ENCODE measurements at regions not wholly inside any gene's neighbourhood (a gene's known extent, or its start where the extent isn't known, plus 50 kb on each side); places are given as distances from the start of the nearest gene placed in this dataset.
A peak's percentile ranks its signal among the peaks of the same experiment; 100 is the strongest.
"Not testable (repeated sequence)": the region's sequence is repeated elsewhere in the genome, so short reads cannot be mapped to it uniquely, and the experiment has no call there.

GRCh38 chr22:11253000-11253511 is 4274.9 kb upstream of the OR11H1 start:
- 94 to 96% methylated on average over 7 to 44 of the region's 48 CpGs for WGBS, 2 donors
- Histone ChIP-seq H3K4me3 (no peak overlapping the region), H3K27me3 (no peaks in the 10 kb centered on the region), H3K4me1 (no peaks in the 10 kb centered on the region), H3K9me3 (peaks cover 0 to 7% (median 0%) of the 10 kb centered on the region in 4 donors), H3K36me3 (no peaks in the 10 kb centered on the region), H3K27ac (no peak overlapping the region)
- DNase-seq (ENCODE audit: low spot score in 2 of 2), result no peak
- TF ChIP-seq EP300 (IDR thresholded peaks at IDR 0.05) (no peak), POLR2A (IDR thresholded peaks at IDR 0.05) (no peak)
- TF ChIP-seq, protein P1, sequence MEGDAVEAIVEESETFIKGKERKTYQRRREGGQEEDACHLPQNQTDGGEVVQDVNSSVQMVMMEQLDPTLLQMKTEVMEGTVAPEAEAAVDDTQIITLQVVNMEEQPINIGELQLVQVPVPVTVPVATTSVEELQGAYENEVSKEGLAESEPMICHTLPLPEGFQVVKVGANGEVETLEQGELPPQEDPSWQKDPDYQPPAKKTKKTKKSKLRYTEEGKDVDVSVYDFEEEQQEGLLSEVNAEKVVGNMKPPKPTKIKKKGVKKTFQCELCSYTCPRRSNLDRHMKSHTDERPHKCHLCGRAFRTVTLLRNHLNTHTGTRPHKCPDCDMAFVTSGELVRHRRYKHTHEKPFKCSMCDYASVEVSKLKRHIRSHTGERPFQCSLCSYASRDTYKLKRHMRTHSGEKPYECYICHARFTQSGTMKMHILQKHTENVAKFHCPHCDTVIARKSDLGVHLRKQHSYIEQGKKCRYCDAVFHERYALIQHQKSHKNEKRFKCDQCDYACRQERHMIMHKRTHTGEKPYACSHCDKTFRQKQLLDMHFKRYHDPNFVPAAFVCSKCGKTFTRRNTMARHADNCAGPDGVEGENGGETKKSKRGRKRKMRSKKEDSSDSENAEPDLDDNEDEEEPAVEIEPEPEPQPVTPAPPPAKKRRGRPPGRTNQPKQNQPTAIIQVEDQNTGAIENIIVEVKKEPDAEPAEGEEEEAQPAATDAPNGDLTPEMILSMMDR (IDR thresholded peaks at IDR 0.05), result no peak

DNA sequence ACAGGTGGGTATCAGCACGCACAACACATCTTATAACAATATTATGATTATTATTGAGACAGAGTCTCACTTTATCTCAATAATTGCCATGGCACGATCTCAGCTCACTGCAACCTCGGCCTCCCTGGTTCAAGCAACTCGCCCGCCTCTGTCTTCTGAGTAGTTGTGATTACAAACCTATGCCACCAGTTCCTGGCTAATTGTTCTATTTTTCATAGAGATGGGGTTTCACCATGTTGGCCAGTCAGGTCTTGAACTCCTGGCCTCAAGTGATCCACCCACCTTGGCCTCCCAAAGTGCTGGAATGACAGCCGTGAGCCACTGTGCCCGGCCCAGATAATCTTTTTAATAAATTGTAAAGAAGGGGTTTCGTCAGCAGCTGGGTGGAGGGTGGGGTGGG is 4257.0 kb upstream of the OR11H1 start:
- DNase-seq (ENCODE audit: low spot score in 2 of 2), result peak in 1 of 2 donors; percentile 11
- not testable (repeated sequence) for H3K27ac ChIP-seq, H3K36me3 ChIP-seq, H3K9me3 ChIP-seq, H3K4me1 ChIP-seq, H3K27me3 ChIP-seq, H3K4me3 ChIP-seq
- 88 to 90% methylated on average over 7 of the region's 8 CpGs for WGBS, 2 donors

DNA sequence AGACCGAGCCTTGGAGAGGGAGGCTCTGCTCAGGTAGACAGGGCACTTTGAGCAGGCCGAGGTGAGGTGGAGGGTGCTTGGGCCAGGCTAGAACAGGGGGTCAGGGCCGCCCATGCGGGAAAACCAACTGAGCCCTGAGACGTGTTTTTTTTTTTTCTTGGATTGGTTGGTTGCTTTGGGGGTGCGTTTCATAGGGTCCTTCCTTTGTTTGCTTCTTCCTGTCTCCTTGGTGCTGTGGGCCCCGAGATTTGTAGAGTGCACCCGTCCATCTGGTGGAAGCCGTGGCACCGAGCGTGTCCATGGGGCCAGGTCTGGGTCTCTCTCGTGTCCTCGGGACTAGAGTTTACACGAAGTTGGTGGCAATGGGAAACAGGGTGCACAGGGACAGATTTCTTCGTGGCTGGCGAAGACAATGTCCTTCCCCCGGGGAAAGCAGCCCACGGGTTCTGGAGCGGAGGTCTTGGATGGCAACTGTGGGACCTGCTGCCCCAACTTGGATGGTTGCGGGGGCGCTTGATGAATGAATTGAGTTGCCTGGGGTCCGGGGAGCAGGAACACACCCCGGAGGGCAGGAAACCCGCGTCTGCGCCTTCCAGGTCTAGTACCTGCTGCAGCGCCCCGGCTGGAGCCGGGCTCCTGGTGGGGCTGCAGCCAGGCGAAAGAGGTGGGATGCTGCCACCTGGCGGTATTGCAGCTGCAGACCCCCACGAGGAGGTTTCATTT is 4242.7 kb upstream of the OR11H1 start:
- peaks cover 0 to 37% (median 8%) of the 10 kb centered on the region in 4 donors for H3K9me3 ChIP-seq
- H3K36me3 ChIP-seq; DNase-seq (ENCODE audit: low spot score in 2 of 2); H3K4me1 ChIP-seq; H3K27ac ChIP-seq; H3K27me3 ChIP-seq; H3K4me3 ChIP-seq: not testable (repeated sequence)
- 74% methylated on average over 32 of the region's 32 CpGs for WGBS, 2 donors

GRCh38 chr22:11285839-11286205 is 4242.2 kb upstream of the OR11H1 start:
- H3K4me3 ChIP-seq; H3K27ac ChIP-seq; H3K4me1 ChIP-seq; H3K36me3 ChIP-seq; H3K27me3 ChIP-seq; DNase-seq (ENCODE audit: low spot score in 2 of 2): not testable (repeated sequence)
- H3K9me3 ChIP-seq, result peaks cover 0 to 40% (median 8%) of the 10 kb centered on the region in 4 donors
- WGBS, 2 donors, result 49 to 52% methylated on average over 5 of the region's 5 CpGs

GRCh38 chr22:11288246-11289220 is 4239.5 kb upstream of the OR11H1 start:
- not testable (repeated sequence) for H3K4me1 ChIP-seq; H3K27me3 ChIP-seq; H3K27ac ChIP-seq; H3K4me3 ChIP-seq; DNase-seq (ENCODE audit: low spot score in 2 of 2); H3K36me3 ChIP-seq
- H3K9me3 ChIP-seq, result peaks cover 0 to 58% (median 10%) of the 10 kb centered on the region in 4 donors
- 80 to 87% methylated on average over 15 of the region's 15 CpGs for WGBS, 2 donors

DNA sequence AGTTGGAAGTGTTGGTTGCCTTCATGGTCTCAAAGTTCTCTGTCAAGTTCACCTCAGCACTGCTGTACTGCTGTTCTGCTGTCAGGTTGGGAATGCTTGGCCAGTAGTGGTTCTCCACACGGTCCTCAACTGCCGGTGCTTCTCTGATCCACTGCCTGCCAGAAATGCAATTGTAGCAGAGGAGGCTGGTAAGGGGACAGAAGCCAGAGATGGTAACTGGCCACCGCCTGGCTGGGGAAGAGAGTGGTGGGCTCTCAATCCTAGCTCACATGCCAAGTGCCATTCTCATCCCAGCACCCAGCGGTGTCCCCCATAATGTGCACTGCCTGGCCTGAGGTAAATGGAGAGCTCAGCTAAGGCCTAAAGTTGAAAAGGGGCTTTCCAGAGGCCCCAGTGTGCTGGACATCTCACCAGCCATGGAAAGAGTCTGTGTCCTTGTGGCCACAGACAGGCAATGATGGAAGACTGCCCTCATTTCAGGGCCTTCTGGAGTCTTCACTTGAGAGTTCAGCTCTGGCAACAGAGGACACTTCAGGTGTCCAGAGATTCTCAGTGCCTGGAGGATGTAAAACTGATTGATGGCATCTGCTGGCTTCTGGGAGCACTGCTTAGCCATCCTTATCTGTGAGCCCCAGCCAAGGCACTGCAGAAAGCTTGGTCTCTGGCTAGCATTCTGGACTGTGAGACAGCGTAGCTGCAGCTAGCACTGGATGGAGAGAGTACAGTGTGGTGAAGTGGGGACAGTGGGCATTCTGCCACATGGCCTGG is 4229.7 kb upstream of the OR11H1 start:
- H3K36me3 ChIP-seq; DNase-seq (ENCODE audit: low spot score in 2 of 2); H3K4me1 ChIP-seq; H3K27ac ChIP-seq; H3K27me3 ChIP-seq; H3K4me3 ChIP-seq: not testable (repeated sequence)
- 52 to 53% methylated on average over 5 of the region's 5 CpGs for WGBS, 2 donors
- H3K9me3 ChIP-seq, result peaks cover 0 to 39% (median 5%) of the 10 kb centered on the region in 4 donors

DNA sequence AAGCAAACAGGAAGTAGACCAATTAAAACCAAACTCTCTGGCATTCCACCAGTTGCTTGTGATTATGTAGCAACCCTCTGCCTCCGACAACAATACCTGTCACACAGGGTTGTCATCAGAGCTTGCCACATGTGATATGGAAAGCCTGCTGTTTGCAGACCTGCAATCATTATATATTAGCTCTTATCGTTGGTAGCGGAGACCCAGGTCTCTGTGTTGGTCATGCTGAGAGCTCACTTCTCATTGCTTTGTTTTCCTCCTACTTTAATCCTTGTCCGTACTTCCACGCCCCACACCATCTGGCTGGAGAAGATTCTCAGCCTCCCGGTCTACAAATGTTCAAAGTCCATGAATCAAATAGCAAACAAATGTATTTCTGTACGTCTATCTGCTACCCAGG is 4225.6 kb upstream of the OR11H1 start:
- not testable (repeated sequence) for DNase-seq (ENCODE audit: low spot score in 2 of 2); H3K4me1 ChIP-seq; H3K27me3 ChIP-seq; H3K4me3 ChIP-seq; H3K36me3 ChIP-seq; H3K27ac ChIP-seq
- H3K9me3 ChIP-seq, result peaks cover 0 to 42% (median 5%) of the 10 kb centered on the region in 4 donors
- 66 to 80% methylated on average over 7 of the region's 7 CpGs for WGBS, 2 donors

- H3K36me3 ChIP-seq; H3K4me3 ChIP-seq; H3K27me3 ChIP-seq; H3K27ac ChIP-seq; H3K4me1 ChIP-seq; DNase-seq (ENCODE audit: low spot score in 2 of 2): not testable (repeated sequence)
- WGBS, 2 donors, result 22 to 29% methylated on average over 1 of the region's 1 CpG
- peaks cover 0 to 45% (median 5%) of the 10 kb centered on the region in 4 donors for H3K9me3 ChIP-seq
Observed at GRCh38 chr22:11302904-11303303, 4225.1 kb upstream of the OR11H1 start.

- peaks cover 0 to 56% (median 3%) of the 10 kb centered on the region in 4 donors for H3K9me3 ChIP-seq
- 78 to 80% methylated on average over 7 of the region's 7 CpGs for WGBS, 2 donors
- not testable (repeated sequence) for H3K4me1 ChIP-seq; H3K27ac ChIP-seq; H3K4me3 ChIP-seq; DNase-seq (ENCODE audit: low spot score in 2 of 2); H3K36me3 ChIP-seq; H3K27me3 ChIP-seq
Observed at GRCh38 chr22:11305179-11305578, 4222.8 kb upstream of the OR11H1 start.

GRCh38 chr22:11306933-11307518 is 4221.0 kb upstream of the OR11H1 start:
- not testable (repeated sequence) for H3K4me1 ChIP-seq; H3K27me3 ChIP-seq; H3K4me3 ChIP-seq; H3K36me3 ChIP-seq; DNase-seq (ENCODE audit: low spot score in 2 of 2); H3K27ac ChIP-seq
- H3K9me3 ChIP-seq, result peaks cover 0 to 51% (median 0%) of the 10 kb centered on the region in 4 donors
- 71 to 73% methylated on average over 6 of the region's 6 CpGs for WGBS, 2 donors
